ENCODE measurements at regions not wholly inside any gene's neighbourhood (a gene's known extent, or its start where the extent isn't known, plus 50 kb on each side); places are given as distances from the start of the nearest gene placed in this dataset.

- Histone ChIP-seq H3K36me3 (ENCODE audit: control insufficient read depth in 2 of 2, extremely low read depth in 1 of 2, insufficient read depth in 2 of 2, low read length in 2 of 2) (no peaks in the 10 kb centered on the region), H3K9me1 (replicated peaks; ENCODE audit: control insufficient read depth, extremely low read depth, insufficient read depth, low read length) (no peaks in the 10 kb centered on the region), H3K79me2 (ENCODE audit: control insufficient read depth, insufficient read depth, low read length) (no peaks in the 10 kb centered on the region), H3K9ac (replicated peaks; ENCODE audit: extremely low read depth, insufficient read depth, low read length) (no peak overlapping the region), H3K4me2 (ENCODE audit: insufficient read depth, low read length) (no peak overlapping the region), H4K20me1 (replicated peaks; ENCODE audit: control insufficient read depth, extremely low read depth, insufficient read depth, low read length) (no peaks in the 10 kb centered on the region), H3K4me3 (replicated peaks in 1 of 3; ENCODE audit: insufficient read depth in 1 of 3, low read depth in 1 of 3, low read length in 3 of 3) (no peak overlapping the region), H3K27me3 (ENCODE audit: control insufficient read depth in 2 of 2, insufficient read depth in 2 of 2, low read length in 2 of 2) (no peaks in the 10 kb centered on the region), H3K9me3 (replicated peaks; ENCODE audit: control insufficient read depth, insufficient read depth, low read length) (peaks cover 8% of the 10 kb centered on the region), H3K27ac (ENCODE audit: insufficient read depth, low read depth, low read length) (no peak overlapping the region), H2AFZ (ENCODE audit: low read depth, low read length) (no peak overlapping the region), H3K4me1 (ENCODE audit: control insufficient read depth, extremely low read depth, insufficient read depth, low read length) (no peaks in the 10 kb centered on the region)
- ChIA-PET POLR2A (no interaction called here), CTCF (no interaction called here)
- FAIRE-seq = no peak
- no TSS peak for BruUV-seq (replicated peaks)
- DNase-seq (ENCODE audit: low read depth, low spot score) = no peak
- intact Hi-C loops (cut with micrococcal nuclease) = no loop called here
- dilution Hi-C loops (cut with MboI; ENCODE audit: extremely low pct_ligation_motif_present, low sequenced_read_pairs) = no loop called here
- TF ChIP-seq JUN (IDR thresholded peaks at IDR 0.05; ENCODE audit: borderline replicate concordance, insufficient read depth, insufficient read length, low read depth) (no peak), GATA2 (IDR thresholded peaks at IDR 0.05; ENCODE audit: insufficient read depth, insufficient read length, low read depth, low read length) (no peak), POLR2AphosphoS5 (IDR thresholded peaks at IDR 0.05; ENCODE audit: insufficient read depth, low read depth, low read length) (no peak), MYC (IDR thresholded peaks at IDR 0.05; ENCODE audit: low read depth, low read length) (no peak), CTCF (IDR thresholded peaks at IDR 0.05; ENCODE audit: extremely low read depth in 1 of 2, insufficient read depth in 1 of 2, low read depth in 1 of 2, low read length in 2 of 2) (no peak), POLR2A (IDR thresholded peaks at IDR 0.05; ENCODE audit: low read depth, low read length) (no peak), MAX (IDR thresholded peaks at IDR 0.05; ENCODE audit: insufficient read depth, insufficient read length) (no peak), FOS (IDR thresholded peaks at IDR 0.05; ENCODE audit: borderline replicate concordance, insufficient read depth, low read length) (no peak), EZH2 (IDR thresholded peaks at IDR 0.05; ENCODE audit: borderline replicate concordance, low read depth, low read length, severe bottlenecking) (no peak)
Observed at GRCh38 chr5:27313549-27313948, 275.2 kb upstream of the CDH9 start.

All from endothelial cell of umbilical vein (primary cell).